Epithelial cell of proximal tubule (primary cell): ENCODE measurements at regions not wholly inside any gene's neighbourhood (a gene's known extent, or its start where the extent isn't known, plus 50 kb on each side); places are given as distances from the start of the nearest gene placed in this dataset.

Experiments used
- DNase-seq: peaks from one replicate; pipeline ENCODE4 v3.0.0-alpha.2; 2011; ENCODE audit warnings: low read depth
- H3K4me3 ChIP-seq: 2 replicates; pipeline ENCODE4 v1.5.1; 2011; ENCODE audit warnings: low read depth, mild to moderate bottlenecking, low read length
- TF ChIP-seq, protein P1 (sequence below): conservative IDR thresholded peaks from 2 replicates; pipeline ENCODE4 v1.5.1; 2012; ENCODE audit warnings: low read depth, mild to moderate bottlenecking, low read length

GRCh38 chr16:86088287-86088686 is 189.3 kb downstream of the IRF8 start:
- H3K4me3 ChIP-seq, result no peak overlapping the region
- TF ChIP-seq, protein P1, sequence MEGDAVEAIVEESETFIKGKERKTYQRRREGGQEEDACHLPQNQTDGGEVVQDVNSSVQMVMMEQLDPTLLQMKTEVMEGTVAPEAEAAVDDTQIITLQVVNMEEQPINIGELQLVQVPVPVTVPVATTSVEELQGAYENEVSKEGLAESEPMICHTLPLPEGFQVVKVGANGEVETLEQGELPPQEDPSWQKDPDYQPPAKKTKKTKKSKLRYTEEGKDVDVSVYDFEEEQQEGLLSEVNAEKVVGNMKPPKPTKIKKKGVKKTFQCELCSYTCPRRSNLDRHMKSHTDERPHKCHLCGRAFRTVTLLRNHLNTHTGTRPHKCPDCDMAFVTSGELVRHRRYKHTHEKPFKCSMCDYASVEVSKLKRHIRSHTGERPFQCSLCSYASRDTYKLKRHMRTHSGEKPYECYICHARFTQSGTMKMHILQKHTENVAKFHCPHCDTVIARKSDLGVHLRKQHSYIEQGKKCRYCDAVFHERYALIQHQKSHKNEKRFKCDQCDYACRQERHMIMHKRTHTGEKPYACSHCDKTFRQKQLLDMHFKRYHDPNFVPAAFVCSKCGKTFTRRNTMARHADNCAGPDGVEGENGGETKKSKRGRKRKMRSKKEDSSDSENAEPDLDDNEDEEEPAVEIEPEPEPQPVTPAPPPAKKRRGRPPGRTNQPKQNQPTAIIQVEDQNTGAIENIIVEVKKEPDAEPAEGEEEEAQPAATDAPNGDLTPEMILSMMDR, result no peak
- no peak for DNase-seq

GRCh38 chr16:86088816-86089215 is 189.9 kb downstream of the IRF8 start:
- DNase-seq, result no peak
- TF ChIP-seq, protein P1, result no peak
- H3K4me3 ChIP-seq, result no peak overlapping the region

DNA sequence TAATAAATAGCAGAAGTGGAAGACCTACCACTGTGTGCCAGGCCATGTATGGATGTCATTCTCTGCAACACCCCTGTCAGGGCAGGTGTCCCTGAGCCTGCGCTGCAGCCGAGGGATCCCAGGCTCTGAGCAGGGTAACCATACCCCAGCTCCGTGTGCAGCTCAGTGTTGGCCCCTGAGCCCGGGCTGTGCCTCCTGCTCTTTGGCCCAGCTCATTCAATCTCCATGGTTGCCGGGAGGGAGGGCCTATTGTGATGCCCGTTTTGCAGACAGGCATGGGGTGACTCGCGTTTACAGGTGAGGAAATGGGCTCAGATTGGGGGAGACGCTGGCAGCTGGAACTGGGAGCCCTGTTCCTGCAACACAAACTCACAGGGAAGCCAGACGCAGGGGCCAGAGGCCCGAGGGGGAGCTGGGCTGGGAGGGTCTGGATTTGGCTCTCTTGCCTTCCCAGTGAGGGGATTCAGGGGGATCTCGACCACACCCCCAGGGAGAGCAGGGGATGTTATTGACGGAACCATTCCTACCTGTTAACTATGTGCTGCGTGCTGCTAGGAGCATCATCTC is 190.5 kb downstream of the IRF8 start:
- no peak overlapping the region for H3K4me3 ChIP-seq
- DNase-seq, result no peak
- TF ChIP-seq, protein P1, result no peak

DNA sequence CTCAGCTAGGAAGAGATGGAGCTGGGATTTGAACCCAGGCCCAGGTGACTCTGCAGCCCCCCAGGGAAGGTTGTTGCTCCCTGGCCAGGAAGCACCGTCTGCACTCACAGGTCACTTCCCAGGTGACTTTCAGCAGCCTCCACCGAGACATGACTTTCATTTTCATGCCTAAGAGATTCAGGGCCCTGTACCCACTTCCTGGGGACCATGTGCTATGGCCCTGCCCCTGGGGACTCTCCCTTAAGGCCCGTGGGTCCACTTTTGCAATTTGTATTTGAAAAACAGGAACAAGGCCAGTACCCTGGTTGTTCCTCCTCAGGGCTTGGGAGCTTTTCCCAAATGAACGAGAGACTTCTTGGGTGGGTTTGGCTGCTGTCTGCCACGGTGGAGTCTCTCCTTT is 191.0 kb downstream of the IRF8 start:
- TF ChIP-seq, protein P1, result no peak
- no peak for DNase-seq
- no peak overlapping the region for H3K4me3 ChIP-seq

DNA sequence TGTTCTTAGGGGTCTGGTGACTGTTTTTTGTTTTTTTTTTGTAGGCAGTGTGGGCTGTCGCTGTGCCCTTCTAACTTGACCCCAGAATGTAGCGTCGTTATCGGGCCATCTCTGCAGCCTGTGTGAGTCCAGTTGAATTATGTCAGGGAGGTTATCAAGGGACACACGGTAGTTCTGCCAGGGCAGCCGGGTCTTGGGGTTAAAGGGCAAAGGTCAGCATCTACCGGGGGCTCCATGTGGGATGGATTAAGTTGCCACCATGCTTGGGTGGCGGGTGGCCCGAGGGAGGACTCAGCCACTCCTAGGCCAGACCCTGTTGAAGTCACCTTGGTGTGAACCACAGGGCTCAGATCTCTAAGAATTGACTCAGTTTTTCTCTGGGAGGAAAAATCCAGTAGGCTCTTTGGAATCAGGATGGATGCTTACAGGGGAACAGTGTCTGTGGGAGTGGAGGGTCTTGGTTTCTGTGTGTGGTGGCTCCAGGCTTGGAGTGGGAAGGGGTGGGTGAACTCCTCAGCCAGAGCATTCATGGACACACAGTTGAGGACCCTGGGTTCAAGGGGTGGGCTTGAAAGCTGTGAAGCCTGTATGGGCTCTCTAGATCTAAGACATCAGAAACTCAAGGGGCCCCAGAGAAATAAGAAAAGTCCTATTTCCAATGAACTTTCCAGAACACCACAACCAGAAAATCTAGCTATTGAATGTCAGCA is 191.7 kb downstream of the IRF8 start:
- TF ChIP-seq, protein P1, result no peak
- DNase-seq, result no peak
- no peak overlapping the region for H3K4me3 ChIP-seq

DNA sequence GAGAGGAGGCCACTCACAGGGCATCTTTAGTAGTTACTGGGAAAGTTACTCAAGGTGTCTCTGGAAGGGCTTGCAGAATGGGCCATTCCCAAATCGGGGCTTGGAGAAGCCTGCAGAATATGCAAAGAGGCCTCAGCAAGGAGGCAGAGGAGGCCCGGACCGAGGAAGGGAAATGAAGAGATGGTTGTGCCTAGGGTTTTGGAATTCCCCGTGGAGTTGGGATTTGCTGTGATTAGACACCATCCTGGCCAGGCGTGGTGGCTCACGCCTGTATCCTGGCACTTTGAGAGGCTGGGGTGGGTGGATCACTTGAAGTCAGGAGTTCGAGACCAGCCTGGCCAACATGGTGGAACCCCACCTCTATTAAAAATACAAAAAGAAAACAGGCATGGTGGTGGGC is 193.0 kb downstream of the IRF8 start:
- TF ChIP-seq, protein P1, result no peak
- no peak for DNase-seq

More for the DNA sequence above, 193.0 kb downstream of the IRF8 start:
- no peak overlapping the region for H3K4me3 ChIP-seq
